CD4-positive, alpha-beta memory T cell (primary cell): ENCODE measurements at regions not wholly inside any gene's neighbourhood (a gene's known extent, or its start where the extent isn't known, plus 50 kb on each side); places are given as distances from the start of the nearest gene placed in this dataset.

Experiments
- CTCF ChIA-PET: fragments of 350-600 bp; sonication (Branson Sonifier 250); formaldehyde crosslinking; loops from one replicate; lab custom pipeline; 2021; ENCODE audit warnings: inconsistent platforms; ENCODE audit not compliant: partially characterized antibody; lab: Charles Lee
- POLR2A ChIA-PET: fragments of 350-600 bp; sonication (Branson Sonifier 250); formaldehyde crosslinking; loops from one replicate; lab custom pipeline; 2021; ENCODE audit not compliant: partially characterized antibody; lab: Charles Lee
- DNase-seq, 5 donors: peaks; one replicate each; pipeline versions ENCODE4 v3.0.0 to v3.0.0-alpha.2; 2020 to 2022; ENCODE audit warnings: mixed read lengths in 1 of 5
- H3K27ac ChIP-seq: one replicate; pipeline ENCODE4 v1.7.0; 2013; ENCODE audit warnings: low read depth, low read length
- H3K27me3 ChIP-seq: 2 replicates; pipeline ENCODE4 v1.7.0; 2013; ENCODE audit warnings: mild to moderate bottlenecking, low read length, moderate library complexity; ENCODE audit not compliant: insufficient read depth
- H3K36me3 ChIP-seq: 2 replicates; pipeline ENCODE4 v1.7.0; 2013; ENCODE audit warnings: mild to moderate bottlenecking, low read length, moderate library complexity; ENCODE audit not compliant: insufficient read depth
- H3K4me1 ChIP-seq: 2 replicates; pipeline ENCODE4 v1.7.0; 2013; ENCODE audit warnings: mild to moderate bottlenecking, low read length, moderate library complexity; ENCODE audit not compliant: insufficient read depth
- H3K4me3 ChIP-seq, 2 donors: one replicate each; pipeline ENCODE4 v1.7.0; 2013; ENCODE audit warnings: low read length in 2 of 2, mild to moderate bottlenecking in 1 of 2
- H3K9me3 ChIP-seq, 2 donors: one replicate each; pipeline ENCODE4 v1.7.0; 2013; ENCODE audit warnings: low read length in 2 of 2, control low read depth in 1 of 2; ENCODE audit not compliant: control insufficient read depth in 1 of 2
- H3K27ac Mint-ChIP-seq, 7 donors: one replicate each; pipeline ENCODE4 v1.8.0; 2020 to 2021; ENCODE audit warnings: mixed read lengths in 7 of 7, mild to moderate bottlenecking in 6 of 7, inconsistent platforms in 3 of 7, moderate library complexity in 3 of 7
- H3K27me3 Mint-ChIP-seq, 2 donors: one replicate each; pipeline ENCODE4 v1.8.0; 2020 to 2021; ENCODE audit warnings: mixed read lengths in 2 of 2
- H3K36me3 Mint-ChIP-seq, 2 donors: one replicate each; pipeline ENCODE4 v1.8.0; 2020 to 2021; ENCODE audit warnings: mixed read lengths in 2 of 2, inconsistent platforms in 1 of 2, mild to moderate bottlenecking in 1 of 2
- H3K4me1 Mint-ChIP-seq, 4 donors: one replicate each; pipeline ENCODE4 v1.8.0; 2020 to 2021; ENCODE audit warnings: mixed read lengths in 4 of 4, mild to moderate bottlenecking in 1 of 4
- H3K4me3 Mint-ChIP-seq, 8 donors: one replicate each; pipeline ENCODE4 v1.8.0; 2020 to 2021; ENCODE audit warnings: mixed read lengths in 8 of 8, mild to moderate bottlenecking in 7 of 8, moderate library complexity in 6 of 8, inconsistent platforms in 3 of 8
- H3K9me3 Mint-ChIP-seq, 8 donors: one replicate each; pipeline ENCODE4 v1.8.0; 2020 to 2021; ENCODE audit warnings: mixed read lengths in 8 of 8, mild to moderate bottlenecking in 5 of 8, inconsistent platforms in 3 of 8, moderate library complexity in 1 of 8
- intact Hi-C: fragments of 100-400 bp; cut with micrococcal nuclease; formaldehyde crosslinking; loops from one replicate; pipeline ENCODE4 v1.15.1; 2023

- H3K36me3 Mint-ChIP-seq = no peaks in the 10 kb centered on the region
- CTCF ChIA-PET = no interaction called here
- Histone ChIP-seq H3K4me3 (no peak overlapping the region), H3K9me3 (no peaks in the 10 kb centered on the region), H3K36me3 (no peaks in the 10 kb centered on the region), H3K27ac (no peak overlapping the region), H3K27me3 (no peaks in the 10 kb centered on the region), H3K4me1 (no peaks in the 10 kb centered on the region)
- peaks cover 2 to 3% of the 10 kb centered on the region in 2 donors for H3K27me3 Mint-ChIP-seq
- H3K4me1 Mint-ChIP-seq = no peaks in the 10 kb centered on the region
- no peak overlapping the region for H3K4me3 Mint-ChIP-seq
- POLR2A ChIA-PET = no interaction called here
- intact Hi-C loops = no loop called here
- H3K9me3 Mint-ChIP-seq = no peaks in the 10 kb centered on the region
- no peak for DNase-seq
- no peak overlapping the region for H3K27ac Mint-ChIP-seq
Observed at GRCh38 chr3:190739641-190740185, 122.8 kb downstream of the GMNC start.

- no peaks in the 10 kb centered on the region for H3K27me3 ChIP-seq
- Mint-ChIP-seq H3K27ac (no peak overlapping the region), H3K4me3 (no peak overlapping the region), H3K36me3 (no peaks in the 10 kb centered on the region), H3K4me1 (no peaks in the 10 kb centered on the region), H3K27me3 (peaks cover 2 to 3% of the 10 kb centered on the region in 2 donors), H3K9me3 (no peaks in the 10 kb centered on the region)
- H3K9me3 ChIP-seq = no peaks in the 10 kb centered on the region
- ChIA-PET POLR2A (no interaction called here), CTCF (interaction anchor here (1.8 kb wide), 1 partner anchor 26 kb away, joined by 3 read pairs; no protein-coding TSS in a partner anchor)
- DNase-seq = no peak
- intact Hi-C loops = no loop called here
- no peaks in the 10 kb centered on the region for H3K4me1 ChIP-seq
- H3K4me3 ChIP-seq = no peak overlapping the region
- no peaks in the 10 kb centered on the region for H3K36me3 ChIP-seq
- no peak overlapping the region for H3K27ac ChIP-seq
Observed at GRCh38 chr3:190738636-190739155, 123.8 kb downstream of the GMNC start.

GRCh38 chr3:190737446-190737845, 125.0 kb downstream of the GMNC start:
- no peak overlapping the region for H3K4me3 Mint-ChIP-seq

DNA sequence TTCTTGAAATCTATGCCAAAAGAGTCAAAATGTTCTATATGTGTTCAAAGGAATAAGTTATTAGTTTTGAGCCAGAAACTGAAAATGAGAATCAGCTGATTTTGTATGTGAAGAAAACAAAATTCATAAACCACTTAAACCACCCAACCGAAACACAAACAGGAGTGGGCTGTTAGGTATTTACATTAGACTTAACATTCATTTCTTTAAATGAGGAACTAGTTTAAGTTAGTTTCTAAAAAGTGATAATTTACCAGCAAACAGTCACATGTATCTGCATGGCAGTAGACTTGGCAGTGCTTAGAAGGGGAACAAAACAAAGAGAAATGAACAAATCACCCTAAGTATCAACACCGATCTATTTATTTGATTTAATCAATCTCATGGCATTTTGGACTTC, 128.0 kb downstream of the GMNC start:
- Histone ChIP-seq H3K9me3 (no peaks in the 10 kb centered on the region), H3K36me3 (no peaks in the 10 kb centered on the region), H3K4me3 (no peak overlapping the region), H3K4me1 (no peaks in the 10 kb centered on the region), H3K27me3 (no peaks in the 10 kb centered on the region), H3K27ac (no peak overlapping the region)
- DNase-seq = no peak
- no peaks in the 10 kb centered on the region for H3K36me3 Mint-ChIP-seq
- no peak overlapping the region for H3K27ac Mint-ChIP-seq
- intact Hi-C loops = no loop called here
- peaks cover 1 to 3% of the 10 kb centered on the region in 2 donors for H3K27me3 Mint-ChIP-seq
- ChIA-PET POLR2A (no interaction called here), CTCF (no interaction called here)
- no peaks in the 10 kb centered on the region for H3K9me3 Mint-ChIP-seq
- H3K4me1 Mint-ChIP-seq = no peaks in the 10 kb centered on the region
- H3K4me3 Mint-ChIP-seq = no peak overlapping the region

More at GRCh38 chr3:190737446-190737845, 125.0 kb downstream of the GMNC start:
- no peaks in the 10 kb centered on the region for H3K4me1 Mint-ChIP-seq
- H3K27me3 Mint-ChIP-seq = peaks cover 3 to 4% of the 10 kb centered on the region in 2 donors
- no peaks in the 10 kb centered on the region for H3K9me3 Mint-ChIP-seq
- H3K27me3 ChIP-seq = no peaks in the 10 kb centered on the region
- ChIA-PET CTCF (interaction anchor here (1.8 kb wide), 1 partner anchor 28 kb away, joined by 3 read pairs; no protein-coding TSS in a partner anchor), POLR2A (no interaction called here)
- no peaks in the 10 kb centered on the region for H3K9me3 ChIP-seq
- no peak overlapping the region for H3K27ac Mint-ChIP-seq
- no peaks in the 10 kb centered on the region for H3K36me3 Mint-ChIP-seq
- no peak for DNase-seq
- H3K36me3 ChIP-seq = no peaks in the 10 kb centered on the region
- no peaks in the 10 kb centered on the region for H3K4me1 ChIP-seq
- no peak overlapping the region for H3K27ac ChIP-seq
- intact Hi-C loops = no loop called here
- H3K4me3 ChIP-seq = no peak overlapping the region

DNA sequence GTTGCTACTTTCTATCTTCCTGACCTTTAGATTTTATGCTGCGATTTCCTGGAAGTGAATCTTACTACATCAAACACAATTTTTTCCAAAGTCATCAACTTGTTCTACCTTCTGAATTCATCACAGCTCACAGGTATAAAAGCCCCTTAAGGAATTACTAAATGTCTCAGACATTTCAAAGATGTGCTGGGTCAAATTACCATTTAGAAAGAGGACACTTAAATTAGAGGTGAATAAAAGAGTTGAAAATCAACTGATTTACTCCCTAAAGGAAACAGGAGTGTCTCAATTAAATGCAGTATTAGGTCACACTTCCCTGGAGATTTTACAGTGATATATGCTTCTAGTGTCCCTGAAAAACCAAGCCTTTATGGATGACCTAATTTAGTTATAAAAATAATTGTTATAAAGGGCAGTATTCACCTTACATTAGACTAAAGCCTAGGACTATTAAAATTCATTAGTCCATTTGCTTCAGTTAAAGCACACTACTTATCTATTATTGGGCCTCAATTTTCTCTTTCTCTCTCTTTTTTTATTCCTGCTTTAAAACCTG, 128.8 kb downstream of the GMNC start:
- no peaks in the 10 kb centered on the region for H3K4me1 ChIP-seq
- Mint-ChIP-seq H3K27me3 (peaks cover 1 to 3% of the 10 kb centered on the region in 2 donors), H3K4me1 (no peaks in the 10 kb centered on the region), H3K27ac (no peak overlapping the region), H3K9me3 (no peaks in the 10 kb centered on the region), H3K4me3 (no peak overlapping the region), H3K36me3 (no peaks in the 10 kb centered on the region)
- H3K4me3 ChIP-seq = no peak overlapping the region
- H3K36me3 ChIP-seq = no peaks in the 10 kb centered on the region
- no peaks in the 10 kb centered on the region for H3K9me3 ChIP-seq
- CTCF ChIA-PET = no interaction called here
- H3K27ac ChIP-seq = no peak overlapping the region
- no peaks in the 10 kb centered on the region for H3K27me3 ChIP-seq
- DNase-seq = no peak
- intact Hi-C loops = no loop called here
- POLR2A ChIA-PET = no interaction called here

- no peaks in the 10 kb centered on the region for H3K9me3 Mint-ChIP-seq
- no peaks in the 10 kb centered on the region for H3K9me3 ChIP-seq
- ChIA-PET CTCF (no interaction called here), POLR2A (no interaction called here)
- H3K27me3 ChIP-seq = no peaks in the 10 kb centered on the region
- H3K36me3 ChIP-seq = no peaks in the 10 kb centered on the region
- H3K36me3 Mint-ChIP-seq = no peaks in the 10 kb centered on the region
- H3K27ac Mint-ChIP-seq = no peak overlapping the region
- no peak overlapping the region for H3K4me3 Mint-ChIP-seq
- no peaks in the 10 kb centered on the region for H3K4me1 Mint-ChIP-seq
- intact Hi-C loops = no loop called here
- no peaks in the 10 kb centered on the region for H3K4me1 ChIP-seq
- DNase-seq = no peak
- peaks cover 1 to 3% of the 10 kb centered on the region in 2 donors for H3K27me3 Mint-ChIP-seq
- no peak overlapping the region for H3K27ac ChIP-seq
- no peak overlapping the region for H3K4me3 ChIP-seq
Observed at GRCh38 chr3:190731596-190731995, 130.9 kb downstream of the GMNC start.

DNA sequence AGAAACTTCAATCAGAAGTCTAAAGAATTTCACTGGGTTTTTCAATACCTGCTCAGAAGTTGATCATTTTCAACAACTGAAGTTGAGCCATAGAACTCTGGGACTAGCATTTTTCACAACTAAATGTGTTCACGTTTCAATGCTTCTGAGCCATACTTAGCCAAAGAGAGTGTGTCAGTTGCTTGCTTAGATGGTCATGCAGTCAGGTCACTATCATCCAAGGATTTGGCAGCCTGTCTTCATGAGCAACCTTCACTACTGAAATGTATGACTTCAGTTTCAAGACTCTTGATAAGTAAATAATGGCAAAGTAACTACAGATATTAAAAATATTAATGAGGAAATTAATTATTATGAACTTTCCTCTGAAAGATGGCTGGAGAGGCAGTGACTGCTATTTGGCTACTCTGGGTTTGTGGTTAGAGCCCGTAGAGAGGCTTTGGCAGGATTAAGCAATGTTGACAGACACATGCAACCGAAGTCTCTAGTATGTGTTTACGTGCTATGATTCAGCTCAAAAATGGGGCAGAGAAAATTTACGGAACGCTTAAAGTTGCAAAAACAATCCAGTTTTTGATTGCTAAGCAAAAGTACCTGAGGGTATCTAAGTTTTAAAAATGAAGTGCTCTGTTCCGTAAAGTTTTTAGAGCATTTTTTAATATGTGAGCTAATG, 133.8 kb downstream of the GMNC start:
- DNase-seq = no peak
- Histone ChIP-seq H3K4me1 (no peaks in the 10 kb centered on the region), H3K27me3 (no peaks in the 10 kb centered on the region), H3K4me3 (no peak overlapping the region), H3K36me3 (no peaks in the 10 kb centered on the region), H3K9me3 (no peaks in the 10 kb centered on the region), H3K27ac (no peak overlapping the region)
- CTCF ChIA-PET = no interaction called here
- no peaks in the 10 kb centered on the region for H3K36me3 Mint-ChIP-seq
- POLR2A ChIA-PET = no interaction called here
- H3K27ac Mint-ChIP-seq = no peak overlapping the region
- peaks cover 1 to 3% of the 10 kb centered on the region in 2 donors for H3K27me3 Mint-ChIP-seq
- H3K4me3 Mint-ChIP-seq = no peak overlapping the region
- no peaks in the 10 kb centered on the region for H3K4me1 Mint-ChIP-seq
- H3K9me3 Mint-ChIP-seq = no peaks in the 10 kb centered on the region
- intact Hi-C loops = no loop called here
